Esophagus squamous epithelium (tissue), 4 donors: ENCODE measurements at regions not wholly inside any gene's neighbourhood (a gene's known extent, or its start where the extent isn't known, plus 50 kb on each side); places are given as distances from the start of the nearest gene placed in this dataset.

Experiments
- POLR2A ChIP-seq, 4 donors: fragments of 450-650 bp; IDR thresholded peaks; one replicate each; pipeline ENCODE4 v1.6.1; 2017; ENCODE audit warnings: antibody characterized with exemption in 4 of 4, mild to moderate bottlenecking in 4 of 4, moderate library complexity in 3 of 4
- TF ChIP-seq, protein P1 (sequence below), 6 experiments: fragments of 450-650 bp in 4 of 6; fragments of 200-600 bp in 2 of 6; sonication (generic) in 2 of 6; IDR thresholded peaks; one replicate each; pipeline ENCODE4 v1.5.1; 2016 to 2019; ENCODE audit warnings: antibody characterized with exemption in 6 of 6, mild to moderate bottlenecking in 4 of 6, moderate library complexity in 4 of 6

DNA sequence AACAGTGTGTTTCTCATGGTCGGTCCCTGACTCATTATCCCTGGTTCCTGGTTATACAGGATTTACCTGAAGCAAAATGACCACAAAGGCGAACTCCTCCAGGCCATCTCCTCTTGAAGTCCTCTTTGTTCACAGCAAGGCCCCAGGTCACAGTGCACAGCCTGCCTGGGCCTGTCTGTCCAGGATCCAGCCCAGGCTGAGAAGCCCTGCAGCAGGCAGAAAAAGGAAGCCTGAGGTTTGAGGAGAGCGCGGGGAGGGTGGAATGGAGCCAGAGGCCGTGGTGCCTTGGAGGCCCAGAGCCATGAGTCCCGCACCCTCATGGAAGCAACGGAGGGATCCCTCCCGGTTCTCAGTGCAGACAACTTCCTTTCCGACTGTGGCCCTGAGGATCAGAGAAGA lies 136.8 kb upstream of the IRF2BP2 start:
- TF ChIP-seq POLR2A (IDR thresholded peaks at IDR 0.05) = no peak
- TF ChIP-seq, protein P1, sequence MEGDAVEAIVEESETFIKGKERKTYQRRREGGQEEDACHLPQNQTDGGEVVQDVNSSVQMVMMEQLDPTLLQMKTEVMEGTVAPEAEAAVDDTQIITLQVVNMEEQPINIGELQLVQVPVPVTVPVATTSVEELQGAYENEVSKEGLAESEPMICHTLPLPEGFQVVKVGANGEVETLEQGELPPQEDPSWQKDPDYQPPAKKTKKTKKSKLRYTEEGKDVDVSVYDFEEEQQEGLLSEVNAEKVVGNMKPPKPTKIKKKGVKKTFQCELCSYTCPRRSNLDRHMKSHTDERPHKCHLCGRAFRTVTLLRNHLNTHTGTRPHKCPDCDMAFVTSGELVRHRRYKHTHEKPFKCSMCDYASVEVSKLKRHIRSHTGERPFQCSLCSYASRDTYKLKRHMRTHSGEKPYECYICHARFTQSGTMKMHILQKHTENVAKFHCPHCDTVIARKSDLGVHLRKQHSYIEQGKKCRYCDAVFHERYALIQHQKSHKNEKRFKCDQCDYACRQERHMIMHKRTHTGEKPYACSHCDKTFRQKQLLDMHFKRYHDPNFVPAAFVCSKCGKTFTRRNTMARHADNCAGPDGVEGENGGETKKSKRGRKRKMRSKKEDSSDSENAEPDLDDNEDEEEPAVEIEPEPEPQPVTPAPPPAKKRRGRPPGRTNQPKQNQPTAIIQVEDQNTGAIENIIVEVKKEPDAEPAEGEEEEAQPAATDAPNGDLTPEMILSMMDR (IDR thresholded peaks at IDR 0.05) = no peak
